WTC11 (cell line): ENCODE measurements at regions not wholly inside any gene's neighbourhood (a gene's known extent, or its start where the extent isn't known, plus 50 kb on each side); places are given as distances from the start of the nearest gene placed in this dataset.

Source experiments
- ATAC-seq: fragments of 200-7000 bp; cut with Tn5 transposase; 2 replicates; pipeline ENCODE4 v1.10.0; 2021; ENCODE audit warnings: mild to moderate bottlenecking, moderate library complexity
- CTCF ChIA-PET: fragments of 300-600 bp; sonication (Branson Sonifier 250); formaldehyde crosslinking; loops from one replicate; lab custom pipeline; 2021; ENCODE audit warnings: antibody characterized with exemption; lab: Charles Lee
- POLR2A ChIA-PET: fragments of 350-600 bp; sonication (Branson Sonifier 250); formaldehyde crosslinking; loops from one replicate; lab custom pipeline; 2021; ENCODE audit warnings: antibody characterized with exemption; lab: Charles Lee
- DNase-seq: peaks from one replicate; pipeline ENCODE4 v3.0.0; 2021; ENCODE audit warnings: low spot score
- H3K27ac Mint-ChIP-seq: 2 replicates; pipeline ENCODE4 v1.8.0; 2021; ENCODE audit warnings: mixed read lengths
- H3K27me3 Mint-ChIP-seq: 2 replicates; pipeline ENCODE4 v1.8.0; 2021; ENCODE audit warnings: low read depth, mild to moderate bottlenecking, moderate library complexity, mixed read lengths
- H3K36me3 Mint-ChIP-seq: 2 replicates; pipeline ENCODE4 v1.8.0; 2021; ENCODE audit warnings: mixed read lengths
- H3K4me1 Mint-ChIP-seq: 2 replicates; pipeline ENCODE4 v1.8.0; 2022; ENCODE audit warnings: mixed read lengths
- H3K4me3 Mint-ChIP-seq: 2 replicates; pipeline ENCODE4 v1.8.0; 2021; ENCODE audit warnings: mild to moderate bottlenecking, moderate library complexity, mixed read lengths
- H3K9me3 Mint-ChIP-seq: 2 replicates; pipeline ENCODE4 v1.8.0; 2021; ENCODE audit warnings: mixed read lengths
- ATF1 ChIP-seq: sonication (generic); formaldehyde crosslinking; IDR thresholded peaks from 2 replicates; pipeline ENCODE4 v1.8.1; 2023; ENCODE audit warnings: mild to moderate bottlenecking, moderate library complexity, missing genetic modification reagents
- ATF6 ChIP-seq: sonication (generic); formaldehyde crosslinking; IDR thresholded peaks from 2 replicates; pipeline ENCODE4 v1.8.1; 2023; ENCODE audit warnings: mild to moderate bottlenecking, missing genetic modification reagents
- CREM ChIP-seq: sonication (generic); formaldehyde crosslinking; IDR thresholded peaks from 2 replicates; pipeline ENCODE4 v1.8.1; 2022; ENCODE audit warnings: mild to moderate bottlenecking, missing genetic modification reagents, moderate library complexity
- E2F1 ChIP-seq: sonication (generic); formaldehyde crosslinking; IDR thresholded peaks from 2 replicates; pipeline ENCODE4 v1.8.0; 2022; ENCODE audit warnings: mild to moderate bottlenecking, missing genetic modification reagents
- FOXP4 ChIP-seq: sonication (generic); formaldehyde crosslinking; IDR thresholded peaks from 2 replicates; pipeline ENCODE4 v1.8.0; 2022; ENCODE audit warnings: mild to moderate bottlenecking, missing genetic modification reagents
- IRF1 ChIP-seq: sonication (generic); formaldehyde crosslinking; IDR thresholded peaks from 2 replicates; pipeline ENCODE4 v1.8.0; 2023; ENCODE audit warnings: missing genetic modification reagents
- JAZF1 ChIP-seq: fragments of 250-450 bp; sonication (Bioruptor Pico); IDR thresholded peaks from 2 replicates; pipeline ENCODE4 v1.9.0; 2021; ENCODE audit warnings: moderate library complexity, mild to moderate bottlenecking, inconsistent platforms
- NFATC4 ChIP-seq: fragments of 250-450 bp; sonication (Bioruptor Pico); IDR thresholded peaks from 2 replicates; pipeline ENCODE4 v1.9.0; 2021; ENCODE audit warnings: mild to moderate bottlenecking
- NR1H2 ChIP-seq: sonication (generic); formaldehyde crosslinking; IDR thresholded peaks from 2 replicates; pipeline ENCODE4 v1.9.0; 2021; ENCODE audit warnings: mild to moderate bottlenecking, moderate library complexity, missing genetic modification reagents
- TEAD1 ChIP-seq: sonication (generic); formaldehyde crosslinking; IDR thresholded peaks from 2 replicates; pipeline ENCODE4 v1.8.0; 2022; ENCODE audit warnings: mild to moderate bottlenecking, missing genetic modification reagents
- TP53 ChIP-seq: sonication (generic); formaldehyde crosslinking; IDR thresholded peaks from 2 replicates; pipeline ENCODE4 v1.8.1; 2023; ENCODE audit warnings: mild to moderate bottlenecking, missing genetic modification reagents
- ZNF121 ChIP-seq: sonication (generic); formaldehyde crosslinking; IDR thresholded peaks from 2 replicates; pipeline ENCODE4 v1.8.0; 2023; ENCODE audit warnings: missing genetic modification reagents
- ZNF416 ChIP-seq: fragments of 250-450 bp; sonication (Bioruptor Pico); IDR thresholded peaks from 2 replicates; pipeline ENCODE4 v1.9.0; 2021; ENCODE audit warnings: mild to moderate bottlenecking, inconsistent platforms
- ZNF423 ChIP-seq: fragments of 250-450 bp; sonication (Bioruptor Pico); IDR thresholded peaks from 2 replicates; pipeline ENCODE4 v2.1.2; 2022; ENCODE audit warnings: mild to moderate bottlenecking, moderate library complexity
- ZNF512 ChIP-seq: sonication (generic); formaldehyde crosslinking; IDR thresholded peaks from 2 replicates; pipeline ENCODE4 v1.8.1; 2022; ENCODE audit warnings: missing genetic modification reagents, borderline replicate concordance
- TF ChIP-seq, protein P1 (sequence below): sonication (generic); formaldehyde crosslinking; IDR thresholded peaks from 2 replicates; pipeline ENCODE4 v1.8.0; 2023; ENCODE audit warnings: mild to moderate bottlenecking, missing genetic modification reagents

GRCh38 chr10:57014758-57015157 is 653.7 kb upstream of the ZWINT start:
- no peak overlapping the region for H3K27ac Mint-ChIP-seq
- H3K27me3 Mint-ChIP-seq = no peaks in the 10 kb centered on the region
- H3K9me3 Mint-ChIP-seq = peaks cover 5% of the 10 kb centered on the region
- H3K36me3 Mint-ChIP-seq = peaks cover 7% of the 10 kb centered on the region; the same call in 1 of the 2 replicates
- ChIA-PET CTCF (no interaction called here), POLR2A (no interaction called here)
- ATAC-seq = no peak
- TF ChIP-seq NR1H2 (CRISPR knock-in tag) = no peak
- TF ChIP-seq ATF1 (CRISPR knock-in tag) = no peak
- TF ChIP-seq ZNF121 (CRISPR knock-in tag) = no peak
- DNase-seq = no peak
- H3K4me3 Mint-ChIP-seq = no peak overlapping the region
- H3K4me1 Mint-ChIP-seq = peaks cover 37% of the 10 kb centered on the region

GRCh38 chr10:57008189-57008588 is 647.1 kb upstream of the ZWINT start:
- ChIA-PET CTCF (no interaction called here), POLR2A (no interaction called here)
- ATAC-seq (no peak), DNase-seq (no peak)
- Mint-ChIP-seq H3K36me3 (no peaks in the 10 kb centered on the region), H3K4me3 (no peak overlapping the region), H3K27ac (no peak overlapping the region), H3K9me3 (peaks cover 3% of the 10 kb centered on the region; the same call in 1 of the 2 replicates), H3K27me3 (no peaks in the 10 kb centered on the region), H3K4me1 (no peaks in the 10 kb centered on the region)
- no peak for TF ChIP-seq CREM
- no peak for TF ChIP-seq TEAD1 (CRISPR knock-in tag)
- TF ChIP-seq ZNF423 (CRISPR knock-in tag) = no peak
- TF ChIP-seq E2F1 (CRISPR knock-in tag) = no peak
- TF ChIP-seq TP53 (CRISPR knock-in tag) = no peak
- no peak for TF ChIP-seq IRF1 (CRISPR knock-in tag)
- TF ChIP-seq FOXP4 (CRISPR knock-in tag) = no peak
- TF ChIP-seq JAZF1 (CRISPR knock-in tag) = no peak

DNA sequence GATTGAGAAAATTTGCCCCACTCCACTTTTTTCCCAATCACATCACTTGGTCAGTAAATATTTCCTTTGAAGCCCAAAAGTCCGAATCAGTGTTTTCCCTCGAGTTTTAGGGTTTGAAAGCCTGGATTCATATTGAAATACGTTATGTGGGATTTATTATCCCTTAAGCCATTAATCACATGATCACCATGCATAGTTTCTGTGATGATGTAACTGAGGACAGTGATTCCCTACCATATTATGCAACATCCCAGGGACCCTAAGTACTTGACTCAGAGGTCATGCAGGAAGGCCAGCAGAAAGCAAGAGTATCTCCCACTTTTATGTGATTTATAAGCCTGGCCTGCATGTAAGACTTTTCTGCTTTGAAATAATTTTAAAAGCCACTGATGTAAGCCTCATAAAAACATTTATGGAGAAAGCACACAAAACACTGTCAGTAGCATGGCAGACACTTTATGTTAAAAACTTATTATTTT is 630.6 kb upstream of the ZWINT start:
- H3K36me3 Mint-ChIP-seq = no peaks in the 10 kb centered on the region
- TF ChIP-seq, protein P1, sequence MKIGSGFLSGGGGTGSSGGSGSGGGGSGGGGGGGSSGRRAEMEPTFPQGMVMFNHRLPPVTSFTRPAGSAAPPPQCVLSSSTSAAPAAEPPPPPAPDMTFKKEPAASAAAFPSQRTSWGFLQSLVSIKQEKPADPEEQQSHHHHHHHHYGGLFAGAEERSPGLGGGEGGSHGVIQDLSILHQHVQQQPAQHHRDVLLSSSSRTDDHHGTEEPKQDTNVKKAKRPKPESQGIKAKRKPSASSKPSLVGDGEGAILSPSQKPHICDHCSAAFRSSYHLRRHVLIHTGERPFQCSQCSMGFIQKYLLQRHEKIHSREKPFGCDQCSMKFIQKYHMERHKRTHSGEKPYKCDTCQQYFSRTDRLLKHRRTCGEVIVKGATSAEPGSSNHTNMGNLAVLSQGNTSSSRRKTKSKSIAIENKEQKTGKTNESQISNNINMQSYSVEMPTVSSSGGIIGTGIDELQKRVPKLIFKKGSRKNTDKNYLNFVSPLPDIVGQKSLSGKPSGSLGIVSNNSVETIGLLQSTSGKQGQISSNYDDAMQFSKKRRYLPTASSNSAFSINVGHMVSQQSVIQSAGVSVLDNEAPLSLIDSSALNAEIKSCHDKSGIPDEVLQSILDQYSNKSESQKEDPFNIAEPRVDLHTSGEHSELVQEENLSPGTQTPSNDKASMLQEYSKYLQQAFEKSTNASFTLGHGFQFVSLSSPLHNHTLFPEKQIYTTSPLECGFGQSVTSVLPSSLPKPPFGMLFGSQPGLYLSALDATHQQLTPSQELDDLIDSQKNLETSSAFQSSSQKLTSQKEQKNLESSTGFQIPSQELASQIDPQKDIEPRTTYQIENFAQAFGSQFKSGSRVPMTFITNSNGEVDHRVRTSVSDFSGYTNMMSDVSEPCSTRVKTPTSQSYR = no peak
- TF ChIP-seq ATF6 (CRISPR knock-in tag) = no peak
- TF ChIP-seq ZNF423 (CRISPR knock-in tag) = no peak
- TF ChIP-seq NFATC4 = no peak
- TF ChIP-seq ZNF512 = no peak
- no peak for TF ChIP-seq ZNF416
- ChIA-PET CTCF (no interaction called here), POLR2A (no interaction called here)
- no peak overlapping the region for H3K4me3 Mint-ChIP-seq
- ATAC-seq = no peak
- no peak for DNase-seq
- H3K4me1 Mint-ChIP-seq = no peaks in the 10 kb centered on the region
- peaks cover 4% of the 10 kb centered on the region for H3K9me3 Mint-ChIP-seq
- H3K27me3 Mint-ChIP-seq = no peaks in the 10 kb centered on the region; the same call in 1 of the 2 replicates
- H3K27ac Mint-ChIP-seq = no peak overlapping the region
